ENCODE measurements at regions not wholly inside any gene's neighbourhood (a gene's known extent, or its start where the extent isn't known, plus 50 kb on each side); places are given as distances from the start of the nearest gene placed in this dataset.

- no peak overlapping the region for H3K9ac ChIP-seq (ENCODE audit: low read depth in 1 of 2, low read length in 2 of 2)
- peaks cover 0 to 2% of the 10 kb centered on the region in 2 donors for H3K36me3 ChIP-seq (ENCODE audit: control insufficient read depth in 1 of 2, insufficient read depth in 2 of 2, low read length in 2 of 2)
- no peak overlapping the region for H3K27ac ChIP-seq (ENCODE audit: low read depth, low read length)
- no peak overlapping the region for H3K4me3 ChIP-seq (ENCODE audit: low read depth in 1 of 2, low read length in 2 of 2)
- peaks cover 3 to 6% of the 10 kb centered on the region in 2 donors for H3K4me1 ChIP-seq (ENCODE audit: control insufficient read depth in 1 of 2, insufficient read depth in 2 of 2, low read length in 2 of 2)
- H3K9me3 ChIP-seq (ENCODE audit: control insufficient read depth in 1 of 2, low read length in 2 of 2) = no peaks in the 10 kb centered on the region
- H3K27me3 ChIP-seq (ENCODE audit: control insufficient read depth in 1 of 2, insufficient read depth in 2 of 2, low read length in 2 of 2) = no peaks in the 10 kb centered on the region
Observed at GRCh38 chr4:56191534-56191933, 195.8 kb downstream of the AASDH start.

GRCh38 chr4:56187688-56188087 is 199.6 kb downstream of the AASDH start:
- Histone ChIP-seq H3K4me1 (ENCODE audit: control insufficient read depth in 1 of 2, insufficient read depth in 2 of 2, low read length in 2 of 2) (peaks cover 0 to 3% of the 10 kb centered on the region in 2 donors), H3K27me3 (ENCODE audit: control insufficient read depth in 1 of 2, insufficient read depth in 2 of 2, low read length in 2 of 2) (no peaks in the 10 kb centered on the region), H3K9me3 (ENCODE audit: control insufficient read depth in 1 of 2, low read length in 2 of 2) (no peaks in the 10 kb centered on the region), H3K36me3 (ENCODE audit: control insufficient read depth in 1 of 2, insufficient read depth in 2 of 2, low read length in 2 of 2) (peaks cover 0 to 2% of the 10 kb centered on the region in 2 donors), H3K4me3 (ENCODE audit: low read depth in 1 of 2, low read length in 2 of 2) (no peak overlapping the region), H3K27ac (ENCODE audit: low read depth, low read length) (no peak overlapping the region), H3K9ac (ENCODE audit: low read depth in 1 of 2, low read length in 2 of 2) (no peak overlapping the region)

DNA sequence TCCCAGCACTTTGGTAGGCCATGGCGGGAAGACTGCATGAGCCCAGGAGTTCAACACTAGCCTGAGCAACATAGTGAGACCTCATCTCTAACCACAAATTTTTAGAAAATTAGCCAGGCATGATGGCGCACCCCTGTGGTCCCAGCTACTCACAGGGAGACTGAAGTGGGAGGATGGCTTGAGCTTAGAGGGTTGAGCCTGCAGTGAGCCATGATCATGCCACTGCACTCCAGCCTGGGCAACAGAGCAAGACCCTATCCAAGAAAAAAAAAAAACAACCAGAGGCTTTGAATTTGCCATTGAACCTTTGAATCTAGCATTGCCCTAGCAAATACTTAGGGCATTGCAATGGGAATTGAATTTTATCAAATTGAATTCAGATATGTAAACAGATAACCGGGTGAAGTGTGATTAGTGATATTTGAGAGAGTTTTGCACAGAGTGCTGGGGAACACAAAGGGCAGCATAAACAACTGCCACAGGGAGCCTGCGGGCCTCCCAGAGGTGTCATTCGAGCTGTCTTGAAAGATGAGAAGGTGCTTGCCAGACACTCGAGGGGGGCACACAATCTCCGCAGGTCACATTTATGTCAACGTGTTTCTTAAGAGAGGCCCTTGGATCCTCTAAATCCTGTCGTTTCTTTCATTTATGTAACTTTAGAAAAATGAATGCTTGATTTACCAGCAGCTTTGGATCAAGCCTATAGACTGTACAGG is 200.3 kb downstream of the AASDH start:
- H3K9me3 ChIP-seq (ENCODE audit: control insufficient read depth in 1 of 2, low read length in 2 of 2) = no peaks in the 10 kb centered on the region
- no peak overlapping the region for H3K9ac ChIP-seq (ENCODE audit: low read depth in 1 of 2, low read length in 2 of 2)
- no peaks in the 10 kb centered on the region for H3K27me3 ChIP-seq (ENCODE audit: control insufficient read depth in 1 of 2, insufficient read depth in 2 of 2, low read length in 2 of 2)
- no peak overlapping the region for H3K27ac ChIP-seq (ENCODE audit: low read depth, low read length)
- H3K4me3 ChIP-seq (ENCODE audit: low read depth in 1 of 2, low read length in 2 of 2) = no peak overlapping the region
- H3K36me3 ChIP-seq (ENCODE audit: control insufficient read depth in 1 of 2, insufficient read depth in 2 of 2, low read length in 2 of 2) = peaks cover 0 to 2% of the 10 kb centered on the region in 2 donors
- peaks cover 0 to 3% of the 10 kb centered on the region in 2 donors for H3K4me1 ChIP-seq (ENCODE audit: control insufficient read depth in 1 of 2, insufficient read depth in 2 of 2, low read length in 2 of 2)

DNA sequence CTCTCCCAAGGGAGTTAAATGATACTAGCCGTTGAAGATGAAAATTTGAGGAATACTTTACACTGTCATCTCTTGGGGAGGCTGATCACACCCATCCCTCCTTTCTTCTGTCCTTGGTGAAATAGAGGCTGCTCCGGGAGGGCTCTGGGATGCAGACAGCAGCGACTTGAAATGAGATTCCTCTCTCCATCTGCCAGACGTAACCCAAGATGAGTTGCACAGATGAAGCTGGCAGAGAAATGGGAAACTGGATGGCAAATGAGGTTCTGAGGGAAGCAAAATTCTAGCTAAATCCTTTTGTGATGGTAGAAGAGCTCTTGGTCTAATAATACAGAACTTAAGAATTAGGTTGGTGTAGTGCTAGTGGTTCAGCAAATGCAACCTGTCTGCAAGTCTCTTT is 201.4 kb downstream of the AASDH start:
- no peak overlapping the region for H3K27ac ChIP-seq (ENCODE audit: low read depth, low read length)
- H3K9ac ChIP-seq (ENCODE audit: low read depth in 1 of 2, low read length in 2 of 2) = no peak overlapping the region
- no peak overlapping the region for H3K4me3 ChIP-seq (ENCODE audit: low read depth in 1 of 2, low read length in 2 of 2)
- no peaks in the 10 kb centered on the region for H3K36me3 ChIP-seq (ENCODE audit: control insufficient read depth in 1 of 2, insufficient read depth in 2 of 2, low read length in 2 of 2)
- no peaks in the 10 kb centered on the region for H3K9me3 ChIP-seq (ENCODE audit: control insufficient read depth in 1 of 2, low read length in 2 of 2)
- H3K4me1 ChIP-seq (ENCODE audit: control insufficient read depth in 1 of 2, insufficient read depth in 2 of 2, low read length in 2 of 2) = peaks cover 0 to 3% of the 10 kb centered on the region in 2 donors
- no peaks in the 10 kb centered on the region for H3K27me3 ChIP-seq (ENCODE audit: control insufficient read depth in 1 of 2, insufficient read depth in 2 of 2, low read length in 2 of 2)

DNA sequence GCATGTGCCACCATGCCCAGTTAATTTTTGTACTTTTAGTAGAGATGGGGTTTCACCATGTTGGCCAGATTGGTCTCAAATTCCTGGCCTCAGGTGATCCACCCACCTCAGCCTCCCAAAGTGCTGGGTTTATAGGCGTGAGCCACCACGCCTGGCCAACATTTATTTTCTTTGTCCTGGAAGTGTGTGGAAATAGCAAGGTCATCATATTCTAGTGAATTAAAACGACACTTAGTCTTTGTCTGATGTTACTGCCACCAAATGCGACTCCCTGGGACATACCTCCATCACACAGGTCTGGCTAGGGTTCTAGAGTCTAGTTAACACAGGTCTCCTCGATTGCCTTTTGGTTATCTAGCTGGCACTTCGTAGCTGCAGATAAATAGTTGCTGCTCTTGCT is 203.1 kb downstream of the AASDH start:
- Histone ChIP-seq H3K36me3 (ENCODE audit: control insufficient read depth in 1 of 2, insufficient read depth in 2 of 2, low read length in 2 of 2) (no peaks in the 10 kb centered on the region), H3K27ac (ENCODE audit: low read depth, low read length) (no peak overlapping the region), H3K27me3 (ENCODE audit: control insufficient read depth in 1 of 2, insufficient read depth in 2 of 2, low read length in 2 of 2) (no peaks in the 10 kb centered on the region), H3K9me3 (ENCODE audit: control insufficient read depth in 1 of 2, low read length in 2 of 2) (no peaks in the 10 kb centered on the region), H3K9ac (ENCODE audit: low read depth in 1 of 2, low read length in 2 of 2) (no peak overlapping the region), H3K4me3 (ENCODE audit: low read depth in 1 of 2, low read length in 2 of 2) (no peak overlapping the region), H3K4me1 (ENCODE audit: control insufficient read depth in 1 of 2, insufficient read depth in 2 of 2, low read length in 2 of 2) (peaks cover 0 to 3% of the 10 kb centered on the region in 2 donors)

- H3K27me3 ChIP-seq (ENCODE audit: control insufficient read depth in 1 of 2, insufficient read depth in 2 of 2, low read length in 2 of 2) = no peaks in the 10 kb centered on the region
- H3K9ac ChIP-seq (ENCODE audit: low read depth in 1 of 2, low read length in 2 of 2) = no peak overlapping the region
- H3K4me1 ChIP-seq (ENCODE audit: control insufficient read depth in 1 of 2, insufficient read depth in 2 of 2, low read length in 2 of 2) = peaks cover 0 to 3% of the 10 kb centered on the region in 2 donors
- H3K4me3 ChIP-seq (ENCODE audit: low read depth in 1 of 2, low read length in 2 of 2) = no peak overlapping the region
- H3K9me3 ChIP-seq (ENCODE audit: control insufficient read depth in 1 of 2, low read length in 2 of 2) = no peaks in the 10 kb centered on the region
- H3K36me3 ChIP-seq (ENCODE audit: control insufficient read depth in 1 of 2, insufficient read depth in 2 of 2, low read length in 2 of 2) = no peaks in the 10 kb centered on the region
- H3K27ac ChIP-seq (ENCODE audit: low read depth, low read length) = no peak overlapping the region
Observed at GRCh38 chr4:56183344-56183959, 203.8 kb downstream of the AASDH start.

- H3K4me3 ChIP-seq (ENCODE audit: low read depth in 1 of 2, low read length in 2 of 2) = no peak overlapping the region
Observed at GRCh38 chr4:56182356-56182755, 204.9 kb downstream of the AASDH start.

GRCh38 chr4:56181140-56181953 is 205.9 kb downstream of the AASDH start:
- H3K36me3 ChIP-seq (ENCODE audit: control insufficient read depth in 1 of 2, insufficient read depth in 2 of 2, low read length in 2 of 2) = no peaks in the 10 kb centered on the region

More at GRCh38 chr4:56182356-56182755, 204.9 kb downstream of the AASDH start:
- Histone ChIP-seq H3K27me3 (ENCODE audit: control insufficient read depth in 1 of 2, insufficient read depth in 2 of 2, low read length in 2 of 2) (no peaks in the 10 kb centered on the region), H3K4me1 (ENCODE audit: control insufficient read depth in 1 of 2, insufficient read depth in 2 of 2, low read length in 2 of 2) (no peaks in the 10 kb centered on the region), H3K27ac (ENCODE audit: low read depth, low read length) (no peak overlapping the region), H3K9ac (ENCODE audit: low read depth in 1 of 2, low read length in 2 of 2) (no peak overlapping the region), H3K9me3 (ENCODE audit: control insufficient read depth in 1 of 2, low read length in 2 of 2) (no peaks in the 10 kb centered on the region), H3K36me3 (ENCODE audit: control insufficient read depth in 1 of 2, insufficient read depth in 2 of 2, low read length in 2 of 2) (no peaks in the 10 kb centered on the region)

DNA sequence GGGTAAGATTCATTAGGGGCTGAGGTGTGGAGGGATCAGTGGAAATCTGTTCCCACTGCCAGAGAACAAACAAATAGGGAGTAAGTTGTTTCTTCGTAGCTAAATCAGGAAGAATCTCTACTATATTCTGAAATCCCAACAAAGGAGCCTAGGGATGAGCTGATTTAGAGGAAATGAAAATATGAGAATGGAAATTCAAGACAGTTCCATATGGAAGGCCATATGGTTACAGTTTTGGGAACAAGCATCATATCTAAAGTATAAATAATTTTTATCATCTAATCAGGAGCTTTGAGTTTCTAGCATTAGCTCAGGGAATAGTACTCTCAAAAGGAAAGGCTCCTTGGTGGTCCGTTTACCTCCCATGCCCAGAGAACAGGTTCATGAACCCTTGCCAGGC is 218.2 kb downstream of the AASDH start:
- no peak overlapping the region for H3K9ac ChIP-seq (ENCODE audit: low read depth in 1 of 2, low read length in 2 of 2)
- H3K36me3 ChIP-seq (ENCODE audit: control insufficient read depth in 1 of 2, insufficient read depth in 2 of 2, low read length in 2 of 2) = no peaks in the 10 kb centered on the region
- H3K27me3 ChIP-seq (ENCODE audit: control insufficient read depth in 1 of 2, insufficient read depth in 2 of 2, low read length in 2 of 2) = no peaks in the 10 kb centered on the region
- H3K9me3 ChIP-seq (ENCODE audit: control insufficient read depth in 1 of 2, low read length in 2 of 2) = peaks cover 1 to 6% of the 10 kb centered on the region in 2 donors
- peaks cover 5 to 8% of the 10 kb centered on the region in 2 donors for H3K4me1 ChIP-seq (ENCODE audit: control insufficient read depth in 1 of 2, insufficient read depth in 2 of 2, low read length in 2 of 2)
- H3K27ac ChIP-seq (ENCODE audit: low read depth, low read length) = no peak overlapping the region
- no peak overlapping the region for H3K4me3 ChIP-seq (ENCODE audit: low read depth in 1 of 2, low read length in 2 of 2)

More at GRCh38 chr4:56181140-56181953, 205.9 kb downstream of the AASDH start:
- Histone ChIP-seq H3K4me3 (ENCODE audit: low read depth in 1 of 2, low read length in 2 of 2) (no peak overlapping the region), H3K4me1 (ENCODE audit: control insufficient read depth in 1 of 2, insufficient read depth in 2 of 2, low read length in 2 of 2) (no peaks in the 10 kb centered on the region), H3K9ac (ENCODE audit: low read depth in 1 of 2, low read length in 2 of 2) (no peak overlapping the region), H3K27ac (ENCODE audit: low read depth, low read length) (no peak overlapping the region), H3K27me3 (ENCODE audit: control insufficient read depth in 1 of 2, insufficient read depth in 2 of 2, low read length in 2 of 2) (no peaks in the 10 kb centered on the region), H3K9me3 (ENCODE audit: control insufficient read depth in 1 of 2, low read length in 2 of 2) (no peaks in the 10 kb centered on the region)

DNA sequence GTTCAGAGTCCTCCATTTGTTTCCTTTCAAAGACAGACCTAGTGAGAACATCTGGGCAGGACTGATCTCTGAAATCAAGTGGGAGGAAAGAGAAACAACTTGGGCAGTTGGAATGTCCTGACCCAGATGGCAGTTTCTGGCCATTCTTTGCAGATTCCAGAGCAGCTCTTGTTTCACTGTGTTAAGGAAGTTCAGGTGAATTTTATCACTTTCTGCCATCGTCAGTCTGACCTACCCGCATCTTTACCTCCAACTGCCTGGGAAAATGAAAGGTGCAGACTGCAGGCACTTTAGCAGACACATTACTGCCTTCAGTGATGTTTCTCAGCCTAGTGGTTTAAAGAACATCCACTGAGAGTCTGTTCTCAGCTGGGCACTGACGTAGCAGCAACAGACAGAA is 216.2 kb downstream of the CEP135 start:
- Histone ChIP-seq H3K9ac (ENCODE audit: low read depth in 1 of 2, low read length in 2 of 2) (no peak overlapping the region), H3K27ac (ENCODE audit: low read depth, low read length) (no peak overlapping the region), H3K4me3 (ENCODE audit: low read depth in 1 of 2, low read length in 2 of 2) (no peak overlapping the region), H3K9me3 (ENCODE audit: control insufficient read depth in 1 of 2, low read length in 2 of 2) (peaks cover 1 to 6% of the 10 kb centered on the region in 2 donors), H3K36me3 (ENCODE audit: control insufficient read depth in 1 of 2, insufficient read depth in 2 of 2, low read length in 2 of 2) (no peaks in the 10 kb centered on the region), H3K4me1 (ENCODE audit: control insufficient read depth in 1 of 2, insufficient read depth in 2 of 2, low read length in 2 of 2) (peaks cover 5 to 8% of the 10 kb centered on the region in 2 donors), H3K27me3 (ENCODE audit: control insufficient read depth in 1 of 2, insufficient read depth in 2 of 2, low read length in 2 of 2) (no peaks in the 10 kb centered on the region)
